OCI-LY1 (cell line): ENCODE measurements at regions not wholly inside any gene's neighbourhood (a gene's known extent, or its start where the extent isn't known, plus 50 kb on each side); places are given as distances from the start of the nearest gene placed in this dataset.

ENCODE experiments used
- CTCF ChIP-seq: fragments of 200-600 bp; sonication (generic), shearing (Covaris generic); IDR thresholded peaks from 2 replicates; pipeline ENCODE4 v1.5.1; 2017; ENCODE audit warnings: mild to moderate bottlenecking, antibody characterized with exemption, low read length, moderate library complexity, mixed read lengths
- EZH2 ChIP-seq: fragments of 200-600 bp; sonication (generic), shearing (Covaris generic); IDR thresholded peaks from 2 replicates; pipeline ENCODE4 v1.8.0; 2017; ENCODE audit warnings: borderline replicate concordance, mixed run types, mild to moderate bottlenecking, antibody characterized with exemption, low read length, moderate library complexity, mixed read lengths

- TF ChIP-seq CTCF = no peak
- no peak for TF ChIP-seq EZH2
These were observed 283.3 kb downstream of the DCDC2C start for GRCh38 chr2:3986530-3987258.
